ENCODE measurements at regions not wholly inside any gene's neighbourhood (a gene's known extent, or its start where the extent isn't known, plus 50 kb on each side); places are given as distances from the start of the nearest gene placed in this dataset.

- Histone ChIP-seq H3K36me3 (ENCODE audit: control insufficient read depth, insufficient read depth, low read length) (no peaks in the 10 kb centered on the region), H3K27me3 (ENCODE audit: control insufficient read depth, insufficient read depth, low read length) (no peaks in the 10 kb centered on the region), H3K4me3 (ENCODE audit: low read depth, low read length) (no peak overlapping the region)
- TF ChIP-seq CTCF (IDR thresholded peaks at IDR 0.05; ENCODE audit: insufficient read depth, low read length, severe bottlenecking): no peak
- DNase-seq (ENCODE audit: low read depth) (no peak), FAIRE-seq (no peak)
Measured at GRCh38 chr4:136748773-136749172, 783.5 kb downstream of the PCDH18 start.

- FAIRE-seq (no peak), DNase-seq (ENCODE audit: low read depth) (no peak)
- no peak for TF ChIP-seq CTCF (IDR thresholded peaks at IDR 0.05; ENCODE audit: insufficient read depth, low read length, severe bottlenecking)
- Histone ChIP-seq H3K27me3 (ENCODE audit: control insufficient read depth, insufficient read depth, low read length) (no peaks in the 10 kb centered on the region), H3K4me3 (ENCODE audit: low read depth, low read length) (no peak overlapping the region), H3K36me3 (ENCODE audit: control insufficient read depth, insufficient read depth, low read length) (no peaks in the 10 kb centered on the region)
Measured at GRCh38 chr4:136748165-136748564, 784.1 kb downstream of the PCDH18 start.

GRCh38 chr4:136743238-136743637, 789.1 kb downstream of the PCDH18 start:
- DNase-seq (ENCODE audit: low read depth) (no peak), FAIRE-seq (no peak)
- Histone ChIP-seq H3K27me3 (ENCODE audit: control insufficient read depth, insufficient read depth, low read length) (no peaks in the 10 kb centered on the region), H3K36me3 (ENCODE audit: control insufficient read depth, insufficient read depth, low read length) (no peaks in the 10 kb centered on the region), H3K4me3 (ENCODE audit: low read depth, low read length) (no peak overlapping the region)
- TF ChIP-seq CTCF (IDR thresholded peaks at IDR 0.05; ENCODE audit: insufficient read depth, low read length, severe bottlenecking): no peak

DNA sequence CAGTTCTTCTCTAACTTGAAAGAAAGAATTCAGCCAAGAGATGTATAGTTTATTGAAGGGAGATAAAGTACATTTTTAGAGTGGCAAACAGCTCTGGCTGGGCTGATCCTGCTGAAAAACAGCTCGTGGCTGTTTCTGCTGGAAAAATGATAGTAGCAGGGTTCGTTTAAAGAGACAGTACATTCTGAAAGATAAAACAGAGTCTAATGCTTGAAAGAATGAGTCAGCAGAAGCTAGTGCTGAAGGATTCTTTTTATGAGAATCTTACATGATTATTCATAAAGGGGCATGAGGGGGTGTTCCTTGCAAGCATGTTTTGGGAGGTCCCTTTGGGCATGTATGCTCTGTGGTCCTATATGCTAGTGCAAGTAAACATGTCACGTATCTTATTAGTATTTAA, 790.0 kb downstream of the PCDH18 start:
- Histone ChIP-seq H3K4me3 (ENCODE audit: low read depth, low read length) (no peak overlapping the region), H3K27me3 (ENCODE audit: control insufficient read depth, insufficient read depth, low read length) (no peaks in the 10 kb centered on the region), H3K36me3 (ENCODE audit: control insufficient read depth, insufficient read depth, low read length) (no peaks in the 10 kb centered on the region)
- TF ChIP-seq CTCF (IDR thresholded peaks at IDR 0.05; ENCODE audit: insufficient read depth, low read length, severe bottlenecking): no peak
- DNase-seq (ENCODE audit: low read depth) (no peak), FAIRE-seq (no peak)

- Histone ChIP-seq H3K27me3 (ENCODE audit: control insufficient read depth, insufficient read depth, low read length) (no peaks in the 10 kb centered on the region), H3K4me3 (ENCODE audit: low read depth, low read length) (no peak overlapping the region), H3K36me3 (ENCODE audit: control insufficient read depth, insufficient read depth, low read length) (no peaks in the 10 kb centered on the region)
- TF ChIP-seq CTCF (IDR thresholded peaks at IDR 0.05; ENCODE audit: insufficient read depth, low read length, severe bottlenecking): no peak
- FAIRE-seq: no peak
- no peak for DNase-seq (ENCODE audit: low read depth)
Measured at GRCh38 chr4:136741468-136741867, 790.8 kb downstream of the PCDH18 start.

DNA sequence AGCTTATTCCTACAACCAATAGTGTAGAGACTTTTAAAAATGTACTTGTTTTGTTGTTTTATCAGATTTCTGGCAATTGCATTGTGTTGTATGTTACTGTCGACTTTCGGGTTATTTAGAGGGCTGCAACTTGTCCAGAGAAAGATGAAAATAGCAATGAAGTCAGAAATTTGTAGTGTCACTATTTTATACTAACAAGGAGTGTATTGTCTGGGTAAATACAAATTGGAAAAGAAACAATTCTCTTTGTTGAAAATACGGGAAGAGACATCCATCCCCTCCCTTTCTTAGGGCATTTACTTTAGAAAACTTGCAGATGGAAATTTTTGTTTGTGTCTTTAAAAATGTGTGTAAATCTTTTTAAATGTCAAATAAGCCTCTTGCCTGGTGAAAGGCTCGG, 792.0 kb downstream of the PCDH18 start:
- DNase-seq (ENCODE audit: low read depth) (no peak), FAIRE-seq (no peak)
- no peak overlapping the region for H3K4me3 ChIP-seq (ENCODE audit: low read depth, low read length)
- H3K27me3 ChIP-seq (ENCODE audit: control insufficient read depth, insufficient read depth, low read length): no peaks in the 10 kb centered on the region
- no peaks in the 10 kb centered on the region for H3K36me3 ChIP-seq (ENCODE audit: control insufficient read depth, insufficient read depth, low read length)
- no peak for TF ChIP-seq CTCF (IDR thresholded peaks at IDR 0.05; ENCODE audit: insufficient read depth, low read length, severe bottlenecking)
